GM18909 (cell line): ENCODE measurements at regions not wholly inside any gene's neighbourhood (a gene's known extent, or its start where the extent isn't known, plus 50 kb on each side); places are given as distances from the start of the nearest gene placed in this dataset.
A peak's percentile ranks its signal among the peaks of the same experiment; 100 is the strongest.
"Not testable (repeated sequence)": the region's sequence is repeated elsewhere in the genome, so short reads cannot be mapped to it uniquely, and the experiment has no call there.

Experiments used
- ATAC-seq: cut with Tn5 transposase; IDR thresholded peaks from one replicate; pipeline ENCODE4 v1.9.1; 2021; ENCODE audit warnings: mild to moderate bottlenecking; ENCODE audit not compliant: unreplicated experiment, poor library complexity

DNA sequence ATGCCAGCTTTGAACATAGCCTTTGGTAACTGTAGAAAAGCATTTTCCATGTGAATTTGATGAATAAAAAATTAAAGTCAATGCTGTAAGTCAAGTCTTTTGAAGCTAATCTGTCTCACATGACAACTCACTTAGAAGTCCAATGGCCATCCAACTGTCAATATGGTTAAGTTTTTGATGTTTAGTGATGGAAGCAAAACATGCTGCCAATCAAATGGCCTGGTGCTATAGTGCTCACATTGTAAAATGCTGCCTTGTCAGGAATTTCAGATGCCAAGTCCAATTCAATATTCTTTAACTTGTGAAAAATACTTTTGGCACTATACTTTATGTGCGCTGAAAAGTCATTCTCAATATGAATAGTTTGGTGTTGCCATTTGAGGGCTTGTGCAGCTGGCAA, 1361.8 kb upstream of the ALCAM start:
- no peak for ATAC-seq

DNA sequence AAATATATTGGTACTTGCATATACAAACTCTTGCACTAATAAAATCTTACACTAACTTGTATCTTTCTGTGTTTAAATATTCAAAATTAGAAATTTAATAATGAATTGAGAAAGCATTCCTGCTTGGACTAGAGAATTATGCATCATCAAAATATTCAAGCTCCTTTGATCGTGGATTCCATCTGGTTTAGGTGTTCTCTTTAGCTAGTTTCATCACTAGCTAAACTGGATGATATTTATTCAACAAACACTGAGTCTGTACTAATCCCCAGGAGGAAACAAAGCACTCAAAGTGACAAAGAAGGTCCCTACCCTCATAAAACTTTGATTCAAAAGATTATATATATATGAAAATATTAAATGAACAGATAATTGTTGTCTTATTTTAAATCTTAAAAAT, 1360.9 kb upstream of the ALCAM start:
- ATAC-seq, result no peak

DNA sequence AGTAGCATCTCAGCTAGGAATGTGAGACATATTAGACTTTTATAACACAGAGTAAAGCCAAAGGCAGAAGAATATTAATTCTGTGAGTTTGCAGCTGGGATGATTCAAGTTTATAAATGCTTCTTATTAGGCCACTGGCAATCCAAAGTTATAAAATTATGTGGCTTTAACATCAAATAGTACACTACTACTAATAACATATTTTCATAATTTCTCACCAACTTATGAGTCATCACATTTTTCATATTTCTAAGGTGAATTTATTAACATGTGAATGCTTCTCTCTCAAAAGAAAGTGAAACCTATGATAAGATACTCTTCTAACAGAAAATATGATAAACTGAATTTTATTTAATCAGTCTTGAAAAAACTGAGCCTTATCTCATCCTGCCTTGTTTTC, 1348.2 kb upstream of the ALCAM start:
- ATAC-seq, result no peak

DNA sequence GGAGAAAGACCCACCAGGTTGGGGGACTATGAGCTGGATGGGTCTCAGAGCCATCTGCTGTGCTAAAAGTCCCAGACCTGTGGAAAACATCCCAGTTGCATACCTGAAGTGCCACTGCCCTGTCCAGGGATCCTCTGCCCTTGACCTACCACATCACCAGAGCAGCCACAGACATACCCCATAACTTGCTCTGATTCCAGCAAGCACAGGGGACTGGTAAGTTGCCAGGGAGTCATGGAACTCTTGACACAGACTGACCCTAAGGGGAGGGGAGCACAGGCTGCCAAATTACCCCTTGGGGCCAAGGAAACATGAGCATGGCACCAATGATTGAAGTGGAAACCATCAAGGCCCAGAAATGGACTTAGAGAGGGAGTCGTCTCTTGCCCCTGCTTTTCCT, 1335.1 kb upstream of the ALCAM start:
- ATAC-seq, result no peak

DNA sequence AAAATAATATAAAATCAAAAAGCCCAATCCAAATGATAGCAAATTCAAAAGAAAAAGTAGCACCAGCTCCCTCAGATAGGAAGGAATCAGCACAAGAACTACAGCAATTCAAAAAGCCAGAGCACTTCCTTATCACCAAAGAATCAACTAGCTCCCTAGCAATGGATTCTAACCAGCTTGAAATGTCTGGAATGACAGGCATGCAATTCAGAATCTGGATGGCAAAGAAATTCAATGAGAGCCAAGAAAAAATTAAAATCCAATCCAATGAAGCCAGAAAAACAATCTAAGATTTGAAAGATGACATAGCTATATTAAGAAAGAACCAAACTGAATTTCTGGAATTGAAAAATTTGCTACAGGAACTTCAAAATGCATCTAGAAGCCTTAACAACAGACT, 1334.4 kb upstream of the ALCAM start:
- no peak for ATAC-seq

DNA sequence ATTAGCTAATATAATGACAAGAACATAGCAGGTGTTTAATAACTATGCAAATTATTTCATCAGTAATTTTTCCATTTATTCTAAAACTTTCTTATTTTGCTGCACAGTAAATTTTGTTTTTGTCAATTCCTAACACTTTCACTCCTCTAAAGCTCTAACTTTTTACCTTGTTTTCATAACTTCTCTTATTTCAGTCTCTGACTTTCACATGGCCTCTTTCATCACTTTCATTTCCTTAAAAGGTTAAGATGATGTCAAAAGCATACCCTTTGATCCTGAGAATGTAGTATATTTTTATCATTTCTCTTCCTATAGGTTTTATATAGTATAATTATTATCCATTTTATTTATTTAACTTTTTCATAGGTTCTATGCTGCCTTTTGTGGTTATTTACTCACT, 1325.8 kb upstream of the ALCAM start:
- no peak for ATAC-seq

DNA sequence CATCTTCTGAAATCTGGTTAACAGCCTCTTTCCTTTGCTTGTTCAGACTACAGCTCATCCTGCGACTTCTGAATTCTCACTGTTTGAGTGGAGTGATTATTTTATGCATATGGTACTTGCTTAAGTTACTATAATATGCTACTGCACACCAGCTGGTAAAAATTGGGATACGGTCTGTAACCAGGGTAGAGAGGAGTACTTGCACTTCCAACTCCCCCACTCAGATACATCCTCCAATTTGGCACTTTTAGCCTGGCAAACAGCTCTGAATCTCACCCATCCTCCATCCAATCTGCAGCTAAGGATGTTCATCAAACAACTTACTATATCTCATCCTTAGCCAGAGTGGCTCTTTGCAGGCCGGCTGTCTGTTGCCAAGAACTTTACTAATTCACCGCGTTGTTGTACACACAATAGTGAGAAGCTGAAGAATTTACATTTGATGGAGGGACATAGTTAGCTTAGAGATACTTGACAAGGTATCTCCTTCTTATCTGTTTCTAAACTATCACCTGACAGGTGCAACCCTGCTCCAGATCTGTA, 1323.6 kb upstream of the ALCAM start:
- not testable (repeated sequence) for ATAC-seq

DNA sequence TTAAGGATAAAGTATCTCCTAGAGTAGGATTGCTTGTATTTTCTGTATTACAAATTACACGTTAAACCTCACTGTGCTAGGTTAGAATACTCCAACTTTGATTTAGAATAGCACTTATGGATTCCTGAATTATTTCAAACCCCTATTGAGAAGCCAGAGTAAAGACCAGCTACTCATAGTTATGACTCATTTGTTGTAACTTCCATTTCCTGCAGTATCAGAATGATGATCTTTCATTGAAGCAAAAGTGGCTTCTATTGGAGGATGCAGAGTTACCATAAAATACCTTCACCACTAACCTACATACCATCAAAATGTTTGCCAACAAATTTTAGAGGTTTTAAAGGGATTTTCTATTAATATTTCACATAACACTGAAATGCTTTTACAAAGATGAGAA, 1322.7 kb upstream of the ALCAM start:
- no peak for ATAC-seq

DNA sequence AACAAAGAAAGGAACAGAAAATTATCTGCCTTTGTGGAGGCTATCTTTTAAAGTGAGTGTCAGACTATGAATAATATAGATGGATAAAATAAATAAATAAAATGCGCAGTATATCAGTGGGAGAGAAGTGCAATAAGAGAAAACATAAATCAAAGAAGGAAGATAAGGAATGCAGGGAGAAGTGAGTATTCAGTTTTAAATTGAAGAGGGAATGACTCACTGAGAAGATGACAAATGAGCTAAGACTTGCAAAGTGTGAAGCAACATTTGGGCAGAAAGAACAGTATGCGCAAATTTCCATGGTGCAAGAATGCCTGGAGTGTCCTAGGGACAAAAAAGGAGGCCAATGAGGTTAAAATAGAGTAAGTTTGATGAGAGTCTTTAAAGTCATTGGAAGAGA, 1300.1 kb upstream of the ALCAM start:
- no peak for ATAC-seq

DNA sequence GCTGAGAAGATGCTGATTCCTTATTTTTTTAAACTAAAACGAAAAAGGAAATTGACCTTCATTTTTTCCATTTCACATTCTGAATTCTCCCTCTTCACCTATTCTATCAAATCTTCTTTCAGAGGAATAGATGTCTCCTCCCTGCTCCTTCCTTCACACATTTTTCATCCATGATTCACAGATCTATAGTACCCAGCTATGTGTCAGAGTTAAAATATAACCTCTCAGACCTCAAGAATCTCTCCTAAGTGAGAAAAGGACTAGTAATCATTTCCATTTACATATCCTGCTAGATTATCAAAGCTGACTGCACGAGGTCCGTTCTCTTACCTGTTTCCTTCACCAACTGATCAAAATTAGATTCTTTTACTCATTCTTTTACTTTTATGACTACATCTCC, 1297.6 kb upstream of the ALCAM start:
- ATAC-seq, result no peak

DNA sequence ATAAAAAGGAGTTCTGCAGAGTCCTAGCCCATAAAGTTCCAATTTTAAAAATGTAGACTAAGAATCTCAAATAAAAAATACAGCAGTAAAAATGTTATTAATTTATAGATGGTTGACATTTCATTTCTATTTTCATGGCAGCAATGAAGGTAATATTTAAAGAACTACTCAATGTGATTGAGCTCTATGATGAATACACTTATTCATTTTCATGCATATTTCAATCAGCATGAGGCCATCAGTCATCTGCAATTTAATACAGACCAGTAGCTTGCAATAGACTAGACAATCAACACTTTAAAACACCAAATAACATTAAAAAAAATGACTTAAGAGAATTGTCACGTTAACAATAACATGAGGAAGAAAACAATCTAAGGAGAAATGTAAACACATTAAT, 1295.8 kb upstream of the ALCAM start:
- ATAC-seq, result no peak

DNA sequence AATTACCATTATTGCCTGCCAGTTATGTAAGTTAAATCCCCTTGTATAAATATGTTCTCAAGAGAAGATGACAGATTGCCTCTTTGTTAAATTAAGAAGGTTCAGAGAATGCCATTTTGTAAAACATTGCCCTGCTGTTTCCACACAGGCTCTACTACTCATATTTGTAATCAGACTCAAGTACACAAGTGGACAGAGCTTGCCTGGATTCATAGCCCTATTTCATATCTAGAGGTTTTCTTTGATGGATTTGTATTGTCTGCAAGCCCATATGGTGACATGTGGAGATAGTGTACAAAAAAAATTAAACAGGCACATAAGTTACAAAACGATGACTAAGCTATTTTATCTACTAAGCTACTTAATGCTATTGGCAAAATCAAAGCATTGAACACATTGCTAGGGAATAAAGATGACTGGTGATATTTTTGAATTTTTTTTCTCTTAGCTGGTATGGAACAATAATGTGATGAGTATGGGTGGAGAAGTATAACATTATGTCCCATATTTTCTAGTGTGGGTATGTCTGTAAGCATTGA, 1286.6 kb upstream of the ALCAM start:
- no peak for ATAC-seq

DNA sequence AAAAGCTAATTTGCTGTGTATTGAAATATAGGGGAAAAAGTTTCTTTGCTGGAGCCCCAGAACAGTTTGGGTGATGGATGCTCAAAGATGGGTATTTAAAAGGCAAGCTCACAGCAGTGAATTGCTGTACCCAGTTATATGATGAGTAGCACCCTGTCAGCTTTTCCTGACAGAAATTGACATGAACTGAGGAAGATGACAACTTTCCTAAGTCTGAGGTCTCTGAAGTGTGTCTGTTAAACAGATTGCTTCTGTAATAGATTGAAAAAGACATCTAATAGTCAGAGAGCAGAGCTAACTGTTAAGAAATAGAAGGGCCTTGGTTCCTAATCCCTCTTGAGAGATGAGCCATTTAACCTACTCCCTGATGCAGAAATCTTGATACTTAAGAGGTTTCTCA, 1278.0 kb upstream of the ALCAM start:
- no peak for ATAC-seq

DNA sequence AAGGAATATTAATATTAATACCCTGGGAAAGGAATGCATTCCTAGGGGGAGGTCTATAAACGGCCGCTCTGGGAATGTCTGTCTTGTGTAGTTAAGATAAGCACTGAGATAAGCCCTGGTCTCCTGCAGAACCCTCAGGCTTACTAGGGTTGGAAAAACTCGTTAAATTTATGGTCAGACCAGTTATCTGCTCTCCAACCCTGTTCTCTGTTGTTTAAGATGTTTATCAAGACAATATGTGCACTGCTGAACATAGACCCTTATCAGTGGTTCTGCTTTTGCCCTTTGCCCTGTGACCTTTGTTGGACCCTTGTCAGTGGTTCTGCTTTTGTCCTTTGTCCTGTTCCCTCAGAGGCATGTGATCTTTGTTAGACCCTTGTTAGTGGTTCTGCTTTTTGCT, 1276.7 kb upstream of the ALCAM start:
- not testable (repeated sequence) for ATAC-seq

DNA sequence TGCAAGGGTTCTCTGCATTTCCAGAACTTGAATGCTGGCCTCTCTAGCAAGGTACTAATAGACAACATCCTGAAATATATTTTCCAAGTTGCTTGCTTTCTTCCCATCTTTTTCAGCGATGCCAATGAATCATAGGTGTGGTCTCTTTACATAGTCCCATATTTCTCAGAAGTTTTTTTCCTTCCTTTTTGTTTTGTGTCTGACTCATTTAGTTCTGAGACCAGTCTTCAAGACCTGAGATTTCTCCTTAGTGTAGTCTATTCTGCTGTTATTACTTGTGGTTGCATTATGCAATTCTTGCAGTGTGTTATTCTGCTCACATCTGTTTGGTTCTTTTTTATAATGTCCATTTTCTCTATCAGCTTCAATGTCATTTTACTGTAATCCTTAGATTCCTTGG, 1265.0 kb upstream of the ALCAM start:
- ATAC-seq, result no peak

DNA sequence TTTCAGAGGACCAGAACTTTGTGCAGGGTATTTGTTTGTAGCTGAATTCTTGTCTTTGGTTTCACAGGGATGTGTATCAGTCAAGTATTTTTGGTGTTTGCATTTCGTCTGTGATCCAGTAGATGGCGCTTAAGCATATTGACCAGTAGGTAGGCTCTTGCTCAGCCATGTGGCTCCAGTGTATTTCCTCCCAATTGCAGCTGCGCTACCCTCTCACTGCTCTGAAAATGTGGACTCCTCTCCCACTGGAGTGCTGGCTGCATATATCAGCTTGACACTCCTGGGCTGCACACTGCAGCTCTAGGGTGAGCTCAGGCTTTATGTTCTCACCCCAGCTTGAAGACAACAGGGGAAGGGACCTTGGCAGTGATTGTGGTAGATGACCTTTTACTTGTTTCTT, 1264.3 kb upstream of the ALCAM start:
- peak; percentile 98 for ATAC-seq

DNA sequence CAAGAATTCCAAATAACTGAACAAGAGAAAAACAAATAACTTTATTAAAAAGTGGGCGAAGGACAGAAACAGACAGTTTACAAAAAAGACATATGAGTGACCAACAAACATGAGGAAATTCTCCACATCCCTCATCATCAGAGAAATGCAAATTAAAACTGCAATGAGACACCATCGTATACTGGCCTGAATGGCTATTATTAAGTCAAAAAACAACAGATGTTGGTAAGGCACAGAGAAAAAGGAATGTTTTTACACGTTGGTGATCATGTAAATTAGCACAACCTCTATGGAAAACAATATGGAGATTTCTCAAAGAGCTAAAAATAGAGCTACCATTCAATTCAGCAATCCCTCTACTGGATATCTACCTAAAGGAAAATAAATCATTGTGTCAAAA, 1260.4 kb upstream of the ALCAM start:
- ATAC-seq, result no peak

DNA sequence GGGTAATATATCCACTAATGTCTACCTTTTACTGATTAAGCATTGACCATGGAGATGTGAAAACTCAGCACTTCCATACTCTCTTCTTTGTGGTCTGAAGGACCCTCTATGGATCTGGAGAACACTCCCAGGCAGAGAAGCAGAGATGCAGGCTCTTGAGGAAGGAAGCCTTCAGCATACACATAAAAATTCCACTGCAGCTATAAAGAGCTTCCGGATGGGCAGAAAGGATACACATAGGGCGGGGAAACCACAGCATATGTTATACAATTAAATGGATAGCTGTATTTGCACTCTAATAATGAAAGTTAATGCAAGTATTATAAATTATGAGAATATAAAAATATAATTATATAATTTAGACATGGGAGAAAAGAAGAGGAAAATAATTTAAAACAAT, 1258.2 kb upstream of the ALCAM start:
- ATAC-seq, result no peak

DNA sequence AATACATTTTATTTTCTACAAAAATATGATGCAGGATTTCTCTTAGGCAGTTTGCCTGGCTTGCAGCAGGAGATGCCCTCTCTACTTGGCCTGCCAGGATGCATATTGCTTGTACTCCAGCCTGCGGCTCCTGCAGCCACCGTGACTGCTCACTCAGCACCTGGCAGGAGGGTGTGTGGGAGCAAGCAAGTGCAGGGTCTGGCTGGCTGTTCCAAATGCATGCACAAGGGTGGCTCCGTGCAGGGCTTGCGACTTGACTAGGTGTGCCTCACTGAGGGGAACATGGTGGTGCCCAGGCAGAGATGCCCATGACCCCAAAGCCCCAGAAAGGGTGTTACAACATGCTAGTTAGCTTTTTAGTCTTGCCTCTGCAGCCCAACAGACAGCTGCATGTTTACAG, 1240.2 kb upstream of the ALCAM start:
- no peak for ATAC-seq

DNA sequence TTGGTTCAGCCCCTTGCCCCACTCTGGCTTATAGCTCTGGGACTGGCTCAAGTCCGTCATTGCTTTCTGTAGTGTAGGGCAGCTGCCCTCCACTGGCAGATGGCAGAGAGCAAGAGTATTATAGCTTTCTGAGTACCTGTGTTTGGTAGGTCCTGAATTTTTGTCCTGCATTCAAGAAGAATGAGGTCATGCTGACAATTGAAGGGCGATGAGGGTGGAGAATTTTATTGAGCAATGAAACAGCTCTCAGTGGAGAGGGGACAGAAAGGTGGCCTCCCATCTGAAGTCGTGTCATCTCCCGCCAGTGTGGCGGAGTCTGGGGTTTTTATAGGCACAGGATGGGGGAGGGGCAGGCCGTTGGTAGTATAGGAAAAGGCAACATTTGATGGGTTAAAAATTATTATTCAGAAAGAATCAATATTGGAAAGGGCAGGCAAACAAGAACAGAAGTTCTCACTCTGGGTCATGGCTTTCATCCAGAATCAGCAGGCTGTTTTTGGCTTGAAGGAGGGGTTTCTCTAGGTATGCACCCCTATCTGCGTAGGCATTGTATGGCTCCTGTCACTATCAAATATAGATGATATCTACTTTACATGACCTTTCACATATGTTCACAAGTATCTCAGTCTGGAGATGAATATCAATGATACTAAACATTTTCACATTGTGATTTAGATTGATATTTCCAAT, 1239.7 kb upstream of the ALCAM start:
- no peak for ATAC-seq

DNA sequence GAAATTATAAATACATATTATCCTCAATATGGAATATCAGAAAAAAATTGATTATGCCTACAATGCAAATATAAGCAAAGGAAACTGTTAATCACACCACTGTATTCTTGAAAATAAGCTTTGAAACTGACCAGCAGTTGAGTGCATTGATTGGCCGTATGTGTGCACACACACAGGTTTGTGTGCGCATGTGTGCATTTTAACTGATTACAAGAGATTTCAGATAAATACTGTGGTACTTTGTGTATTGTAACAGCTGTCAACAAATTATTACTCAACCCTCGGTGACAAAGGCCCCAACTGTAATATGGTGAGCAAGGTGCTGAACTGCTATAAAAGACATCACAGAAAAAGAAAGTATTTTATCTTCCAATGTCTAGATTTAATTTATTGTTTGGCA, 1238.9 kb upstream of the ALCAM start:
- ATAC-seq, result no peak
